CD14-positive monocyte (primary cell): ENCODE measurements at regions not wholly inside any gene's neighbourhood (a gene's known extent, or its start where the extent isn't known, plus 50 kb on each side); places are given as distances from the start of the nearest gene placed in this dataset.

Experiments
- DNase-seq, 3 donors: peaks; one replicate each; pipeline ENCODE4 v3.0.0-alpha.2; 2011 to 2022
- H2AFZ ChIP-seq: 2 replicates; pipeline ENCODE4 v1.6.0; 2012; ENCODE audit warnings: mild to moderate bottlenecking, low read depth, low read length, inconsistent platforms; ENCODE audit not compliant: insufficient read depth, poor library complexity, severe bottlenecking
- H3K27ac ChIP-seq, 2 donors: 1 replicate in 1 of 2; 2 replicates in 1 of 2; pipeline ENCODE4 v1.5.1; 2012 to 2013; ENCODE audit warnings: low read length in 2 of 2, control low read depth in 1 of 2, inconsistent platforms in 1 of 2, low read depth in 1 of 2, mild to moderate bottlenecking in 1 of 2
- H3K27me3 ChIP-seq, 2 donors: one replicate each; pipeline versions ENCODE4 v1.6.0 to v1.6.1; 2011 to 2013; ENCODE audit warnings: low read length in 2 of 2; ENCODE audit not compliant: control insufficient read depth in 2 of 2, insufficient read depth in 2 of 2
- H3K36me3 ChIP-seq, 2 donors: replicated peaks in 1 of 2; 1 replicate in 1 of 2; 2 replicates in 1 of 2; pipeline versions ENCODE4 v1.5.1 to v1.6.1; 2012 to 2013; ENCODE audit warnings: low read length in 2 of 2, control low read depth in 1 of 2, inconsistent platforms in 1 of 2, mild to moderate bottlenecking in 1 of 2; ENCODE audit not compliant: insufficient read depth in 2 of 2, control insufficient read depth in 1 of 2
- H3K4me1 ChIP-seq, 2 donors: 1 replicate in 1 of 2; 2 replicates in 1 of 2; pipeline versions ENCODE4 v1.5.1 to v1.6.1; 2012 to 2013; ENCODE audit warnings: low read length in 2 of 2, control low read depth in 1 of 2, inconsistent platforms in 1 of 2, mild to moderate bottlenecking in 1 of 2, moderate library complexity in 1 of 2; ENCODE audit not compliant: insufficient read depth in 2 of 2, control insufficient read depth in 1 of 2
- H3K4me2 ChIP-seq: replicated peaks from 2 replicates; pipeline ENCODE3; 2012; ENCODE audit warnings: low read length, moderate library complexity, mild to moderate bottlenecking; ENCODE audit not compliant: poor library complexity, severe bottlenecking; ENCODE audit errors: extremely low read depth
- H3K4me3 ChIP-seq, 3 experiments: fragments of 200-600 bp in 1 of 3; sonication (generic) in 1 of 3; replicated peaks in 1 of 3; 1 replicate in 2 of 3; 2 replicates in 1 of 3; pipeline ENCODE4 v1.5.1; 2011 to 2013; ENCODE audit warnings: low read length in 3 of 3, mild to moderate bottlenecking in 3 of 3, control low read depth in 2 of 3, low read depth in 2 of 3, inconsistent platforms in 1 of 3, moderate library complexity in 1 of 3
- H3K79me2 ChIP-seq: 2 replicates; pipeline ENCODE4 v1.6.0; 2012; ENCODE audit warnings: mild to moderate bottlenecking, control low read depth, inconsistent platforms, low read length, moderate library complexity; ENCODE audit not compliant: insufficient read depth
- H3K9ac ChIP-seq: 2 replicates; pipeline ENCODE4 v1.6.0; 2017; ENCODE audit warnings: low read length, mild to moderate bottlenecking; ENCODE audit not compliant: insufficient read depth, poor library complexity, severe bottlenecking
- H3K9me3 ChIP-seq, 2 donors: replicated peaks in 1 of 2; 1 replicate in 1 of 2; 2 replicates in 1 of 2; pipeline versions ENCODE4 v1.5.1 to v1.6.1; 2012 to 2013; ENCODE audit warnings: low read length in 2 of 2, control low read depth in 1 of 2; ENCODE audit not compliant: control insufficient read depth in 1 of 2, insufficient read depth in 1 of 2
- H4K20me1 ChIP-seq: 2 replicates; pipeline ENCODE4 v1.6.0; 2012; ENCODE audit warnings: mild to moderate bottlenecking, low read length, control low read depth, moderate library complexity; ENCODE audit not compliant: insufficient read depth
- H3K27ac Mint-ChIP-seq, 7 donors: one replicate each; pipeline ENCODE4 v1.8.0; 2020; ENCODE audit warnings: mild to moderate bottlenecking in 7 of 7, mixed read lengths in 7 of 7, moderate library complexity in 6 of 7, inconsistent platforms in 2 of 7
- H3K27me3 Mint-ChIP-seq, 3 donors: one replicate each; pipeline ENCODE4 v1.8.0; 2021 to 2022; ENCODE audit warnings: low read depth in 3 of 3, mild to moderate bottlenecking in 3 of 3, mixed read lengths in 3 of 3, moderate library complexity in 3 of 3, inconsistent platforms in 1 of 3
- H3K36me3 Mint-ChIP-seq, 2 donors: one replicate each; pipeline ENCODE4 v1.8.0; 2020; ENCODE audit warnings: mixed read lengths in 2 of 2, inconsistent platforms in 1 of 2, mild to moderate bottlenecking in 1 of 2
- H3K4me1 Mint-ChIP-seq: one replicate; pipeline ENCODE4 v1.8.0; 2020; ENCODE audit warnings: mild to moderate bottlenecking, mixed read lengths
- H3K4me3 Mint-ChIP-seq, 2 donors: one replicate each; pipeline ENCODE4 v1.8.0; 2020; ENCODE audit warnings: mild to moderate bottlenecking in 2 of 2, mixed read lengths in 2 of 2, moderate library complexity in 1 of 2
- H3K9me3 Mint-ChIP-seq, 7 donors: one replicate each; pipeline ENCODE4 v1.8.0; 2020 to 2022; ENCODE audit warnings: mixed read lengths in 7 of 7, mild to moderate bottlenecking in 6 of 7, moderate library complexity in 6 of 7, inconsistent platforms in 2 of 7
- WGBS: methylation state at CpG from one replicate; pipeline ENCODE4 v1.1.5; 2013; ENCODE audit warnings: missing lambda C conversion rate; ENCODE audit not compliant: insufficient coverage; 5-methylcytosine and 5-hydroxymethylcytosine counted together
- intact Hi-C, 2 donors: fragments of 100-400 bp; cut with micrococcal nuclease; formaldehyde crosslinking; loops; one replicate each; pipeline versions ENCODE4 v1.15.0 to v1.15.1; 2023
- TF ChIP-seq, protein P1 (sequence below): fragments of 200-600 bp; IDR thresholded peaks from one replicate; pipeline ENCODE4 v1.8.0; 2022; ENCODE audit warnings: antibody characterized with exemption, mild to moderate bottlenecking

DNA sequence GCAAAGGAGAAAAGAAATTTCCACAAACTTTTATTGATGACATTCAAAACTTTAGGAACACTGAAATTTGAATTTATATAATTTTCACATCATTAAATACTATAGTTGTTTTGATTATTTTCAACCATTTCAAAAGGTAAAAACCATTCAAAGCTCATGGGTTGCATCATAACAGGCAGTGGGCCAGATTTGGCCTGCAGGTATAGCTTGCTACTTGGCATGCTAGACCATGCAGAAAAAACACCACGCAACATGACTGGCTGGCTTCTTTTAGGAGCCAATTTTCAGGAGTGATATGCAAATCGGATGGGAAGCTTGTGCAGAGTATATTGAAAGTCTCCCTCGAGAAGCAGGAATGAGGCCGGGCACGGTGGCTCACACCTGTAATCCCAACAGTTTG is 144.8 kb downstream of the GLUL start:
- intact Hi-C loops, result no loop called here
- Histone ChIP-seq H4K20me1 (no peaks in the 10 kb centered on the region), H3K36me3 (no peaks in the 10 kb centered on the region), H3K27ac (no peak overlapping the region), H3K4me1 (no peaks in the 10 kb centered on the region), H3K4me3 (no peak overlapping the region), H2AFZ (no peak overlapping the region), H3K27me3 (no peaks in the 10 kb centered on the region), H3K79me2 (no peaks in the 10 kb centered on the region), H3K9me3 (no peaks in the 10 kb centered on the region), H3K9ac (no peak overlapping the region), H3K4me2 (no peak overlapping the region)
- 90% methylated on average over 5 of the region's 5 CpGs for WGBS
- Mint-ChIP-seq H3K4me3 (no peak overlapping the region), H3K27ac (no peak overlapping the region), H3K4me1 (no peaks in the 10 kb centered on the region), H3K36me3 (no peaks in the 10 kb centered on the region), H3K27me3 (peaks cover 0 to 2% (median 0%) of the 10 kb centered on the region in 3 donors), H3K9me3 (no peaks in the 10 kb centered on the region)
- DNase-seq, result no peak
- TF ChIP-seq, protein P1, sequence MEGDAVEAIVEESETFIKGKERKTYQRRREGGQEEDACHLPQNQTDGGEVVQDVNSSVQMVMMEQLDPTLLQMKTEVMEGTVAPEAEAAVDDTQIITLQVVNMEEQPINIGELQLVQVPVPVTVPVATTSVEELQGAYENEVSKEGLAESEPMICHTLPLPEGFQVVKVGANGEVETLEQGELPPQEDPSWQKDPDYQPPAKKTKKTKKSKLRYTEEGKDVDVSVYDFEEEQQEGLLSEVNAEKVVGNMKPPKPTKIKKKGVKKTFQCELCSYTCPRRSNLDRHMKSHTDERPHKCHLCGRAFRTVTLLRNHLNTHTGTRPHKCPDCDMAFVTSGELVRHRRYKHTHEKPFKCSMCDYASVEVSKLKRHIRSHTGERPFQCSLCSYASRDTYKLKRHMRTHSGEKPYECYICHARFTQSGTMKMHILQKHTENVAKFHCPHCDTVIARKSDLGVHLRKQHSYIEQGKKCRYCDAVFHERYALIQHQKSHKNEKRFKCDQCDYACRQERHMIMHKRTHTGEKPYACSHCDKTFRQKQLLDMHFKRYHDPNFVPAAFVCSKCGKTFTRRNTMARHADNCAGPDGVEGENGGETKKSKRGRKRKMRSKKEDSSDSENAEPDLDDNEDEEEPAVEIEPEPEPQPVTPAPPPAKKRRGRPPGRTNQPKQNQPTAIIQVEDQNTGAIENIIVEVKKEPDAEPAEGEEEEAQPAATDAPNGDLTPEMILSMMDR, result no peak

DNA sequence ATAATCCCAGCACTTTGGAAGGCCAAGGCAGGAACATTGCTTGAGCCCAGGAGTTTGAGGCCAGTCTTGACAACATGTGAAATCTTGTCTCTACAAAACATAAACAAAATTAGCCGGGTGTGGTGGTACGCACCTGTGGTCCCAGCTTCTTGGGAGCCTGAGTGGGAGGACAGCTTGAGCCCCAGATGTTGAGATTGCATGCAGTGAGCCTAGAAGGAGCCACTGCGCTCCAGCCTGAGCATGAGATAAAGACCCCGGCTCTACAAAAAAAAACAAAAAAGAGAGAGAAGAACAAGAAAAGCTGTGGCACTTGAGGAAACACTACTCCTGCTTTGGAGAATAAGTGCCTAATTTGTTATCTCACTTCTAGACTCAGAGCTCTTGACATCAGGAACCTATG is 146.6 kb downstream of the GLUL start:
- Histone ChIP-seq H3K27me3 (no peaks in the 10 kb centered on the region), H3K4me2 (no peak overlapping the region), H2AFZ (no peak overlapping the region), H3K9ac (no peak overlapping the region), H3K79me2 (no peaks in the 10 kb centered on the region), H3K36me3 (no peaks in the 10 kb centered on the region), H3K27ac (no peak overlapping the region), H4K20me1 (no peaks in the 10 kb centered on the region), H3K4me1 (no peaks in the 10 kb centered on the region), H3K4me3 (no peak overlapping the region), H3K9me3 (no peaks in the 10 kb centered on the region)
- WGBS, result 90% methylated on average over 3 of the region's 4 CpGs
- no peaks in the 10 kb centered on the region for H3K9me3 Mint-ChIP-seq
- no peaks in the 10 kb centered on the region for H3K4me1 Mint-ChIP-seq
- no peak for DNase-seq
- peaks cover 0 to 2% (median 0%) of the 10 kb centered on the region in 3 donors for H3K27me3 Mint-ChIP-seq
- no peak overlapping the region for H3K4me3 Mint-ChIP-seq
- TF ChIP-seq, protein P1, result no peak
- no peak overlapping the region for H3K27ac Mint-ChIP-seq
- H3K36me3 Mint-ChIP-seq, result no peaks in the 10 kb centered on the region
- intact Hi-C loops, result no loop called here
